ENCODE measurements at regions not wholly inside any gene's neighbourhood (a gene's known extent, or its start where the extent isn't known, plus 50 kb on each side); places are given as distances from the start of the nearest gene placed in this dataset.
"Not testable (repeated sequence)": the region's sequence is repeated elsewhere in the genome, so short reads cannot be mapped to it uniquely, and the experiment has no call there.

GRCh38 chr13:24997367-24997967, 98.5 kb upstream of the PABPC3 start:
- DNase-seq = peak; percentile 46

DNA sequence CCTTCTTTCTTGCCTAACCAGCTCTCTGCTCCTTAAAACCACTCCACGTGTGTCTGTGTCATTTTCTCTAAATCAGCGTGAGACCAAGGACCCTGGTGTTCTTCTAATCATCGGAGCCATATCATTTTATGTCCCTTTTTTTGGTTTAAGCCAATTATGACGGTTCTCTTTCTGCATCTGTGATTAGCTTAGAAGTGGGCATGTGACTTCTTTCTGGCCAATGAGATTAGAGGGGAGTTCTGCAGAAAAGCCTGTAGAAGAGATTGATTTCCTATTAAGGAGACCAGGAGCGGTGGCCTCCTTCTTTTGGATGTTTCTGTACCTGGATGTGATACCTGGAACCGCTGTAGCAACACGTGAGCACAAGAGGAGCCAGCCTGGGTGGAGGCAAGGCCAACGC, 97.5 kb upstream of the PABPC3 start:
- no peak for DNase-seq

- DNase-seq = no peak
Observed at GRCh38 chr13:25001476-25002206, 94.3 kb upstream of the PABPC3 start.

GRCh38 chr13:25002311-25002710, 93.6 kb upstream of the PABPC3 start:
- not testable (repeated sequence) for DNase-seq

DNA sequence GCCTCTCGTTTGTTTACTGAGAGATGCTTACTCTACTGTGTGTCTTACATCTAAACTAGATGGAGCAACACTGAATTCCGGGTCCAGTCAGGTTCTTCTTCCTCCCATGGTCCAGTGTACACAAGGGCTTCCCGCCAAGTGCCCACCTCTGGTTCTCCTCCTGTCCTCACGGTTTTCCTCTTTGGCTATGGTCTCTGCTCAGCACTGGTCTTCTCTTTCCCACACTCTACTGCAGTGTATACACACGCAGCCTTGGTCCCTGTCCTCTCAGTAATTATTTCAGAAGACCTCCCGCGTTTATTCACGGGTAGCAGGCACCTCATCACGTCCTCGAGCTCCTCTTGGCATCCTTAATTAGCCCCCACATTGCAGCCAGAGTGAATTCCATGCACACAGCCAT, 91.4 kb upstream of the PABPC3 start:
- not testable (repeated sequence) for DNase-seq

DNA sequence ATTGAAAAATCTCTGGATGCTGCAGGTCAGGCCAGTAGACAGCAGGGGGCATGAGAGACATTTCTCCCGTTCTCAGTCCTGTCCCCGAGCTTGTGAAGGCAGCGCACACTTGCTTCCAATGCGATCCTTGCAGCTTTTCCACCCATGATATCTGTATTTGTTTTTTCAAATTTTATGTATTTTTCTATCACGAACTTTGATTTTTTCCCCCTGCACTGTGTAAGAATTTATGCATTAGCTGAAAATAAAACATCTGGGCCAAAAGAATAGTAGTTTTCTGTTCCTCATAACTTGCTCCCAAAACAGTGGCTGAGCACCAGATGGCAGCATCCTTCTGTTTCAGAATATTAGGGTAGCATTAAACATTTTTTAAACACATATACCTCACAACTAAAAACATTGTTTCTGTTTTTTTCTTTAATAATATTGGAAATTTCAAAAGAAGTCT, 90.9 kb upstream of the PABPC3 start:
- not testable (repeated sequence) for DNase-seq

DNA sequence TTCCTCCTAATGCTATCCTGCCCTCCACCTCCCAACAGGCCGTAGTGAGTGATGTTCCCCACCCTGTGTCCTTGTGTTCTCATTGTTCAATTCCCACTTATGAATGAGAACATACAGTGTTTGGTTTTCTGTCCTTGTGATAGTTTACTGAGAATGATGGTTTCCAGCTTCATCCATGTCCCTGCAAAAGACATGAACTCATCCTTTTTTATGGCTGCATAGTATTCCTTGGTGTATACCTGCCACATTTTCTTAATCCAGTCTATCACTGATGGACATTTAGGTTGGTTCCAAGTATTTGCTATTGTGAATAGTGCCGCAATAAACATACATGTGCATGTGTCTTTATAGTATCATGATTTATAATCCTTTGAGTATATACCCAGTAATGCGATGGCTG, 88.5 kb upstream of the PABPC3 start:
- not testable (repeated sequence) for DNase-seq

DNA sequence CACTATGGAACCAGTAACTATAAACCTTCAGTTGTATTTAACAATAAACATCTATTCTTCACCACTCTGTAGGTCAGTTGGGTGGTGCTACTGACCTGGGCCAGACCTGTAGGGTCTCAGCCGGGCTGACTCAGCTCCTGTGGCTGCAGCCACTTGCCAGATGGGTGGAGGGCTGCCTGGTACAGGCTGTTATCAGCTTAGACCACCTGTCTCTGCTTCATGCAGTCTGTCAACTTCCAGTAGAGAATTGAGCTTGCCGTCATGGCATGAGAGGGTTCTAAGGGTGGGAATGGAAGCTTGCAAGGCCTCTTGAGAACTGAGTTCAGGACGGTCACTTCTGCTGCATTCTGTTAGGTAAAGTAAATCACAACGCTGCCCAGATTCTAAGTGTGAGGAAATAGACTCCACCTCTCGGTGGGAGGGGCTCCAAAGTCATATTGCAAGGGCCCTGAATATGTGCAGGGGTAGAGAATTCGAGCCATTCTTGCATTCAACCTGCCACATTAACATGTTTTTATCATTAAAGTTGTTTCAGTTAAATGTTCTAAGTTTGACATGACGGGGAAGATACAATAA, 81.5 kb upstream of the PABPC3 start:
- not testable (repeated sequence) for DNase-seq

DNA sequence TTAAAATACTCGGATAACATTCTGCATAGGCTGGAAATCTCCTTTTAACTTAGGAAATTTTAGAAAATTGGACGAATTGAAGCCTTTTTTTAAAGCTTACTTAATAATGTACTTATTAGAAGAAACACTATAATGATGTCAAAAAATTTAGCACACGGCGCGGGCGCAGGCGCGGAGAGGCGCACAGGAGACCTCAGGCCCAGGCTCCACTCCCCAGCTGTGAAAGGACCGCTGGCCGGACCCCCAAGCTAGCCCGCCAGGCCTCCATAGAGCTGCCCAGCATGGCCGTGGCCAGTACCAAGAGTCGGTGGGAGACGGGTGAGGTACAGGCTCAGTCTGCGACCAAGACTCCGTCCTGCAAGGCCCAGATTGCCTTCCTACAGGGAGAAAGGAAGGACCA, 78.8 kb upstream of the PABPC3 start:
- DNase-seq = not testable (repeated sequence)

GRCh38 chr13:25017808-25018728, 77.9 kb upstream of the PABPC3 start:
- DNase-seq = peak; percentile 78

DNA sequence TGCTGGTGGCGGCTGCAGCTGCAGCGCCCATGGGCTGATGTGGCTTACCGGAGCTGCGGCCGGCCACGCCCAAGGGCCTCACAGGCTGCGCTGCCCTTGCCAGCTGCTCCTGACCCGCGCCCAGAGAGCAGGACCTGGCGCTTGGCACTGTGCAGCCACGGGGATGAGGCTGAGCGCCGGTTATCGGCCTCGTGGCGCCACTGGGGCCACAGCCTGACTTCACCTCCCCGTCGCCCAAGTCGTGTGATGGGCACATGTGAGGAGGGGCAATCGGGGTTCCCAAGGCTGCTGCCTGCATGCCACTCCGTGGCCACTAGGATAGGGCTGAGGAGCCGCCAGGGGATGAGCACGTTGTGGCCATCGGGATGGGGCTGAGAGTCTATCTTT, 77.2 kb upstream of the PABPC3 start:
- no peak for DNase-seq

GRCh38 chr13:25019741-25020140, 76.2 kb upstream of the PABPC3 start:
- DNase-seq = not testable (repeated sequence)

DNA sequence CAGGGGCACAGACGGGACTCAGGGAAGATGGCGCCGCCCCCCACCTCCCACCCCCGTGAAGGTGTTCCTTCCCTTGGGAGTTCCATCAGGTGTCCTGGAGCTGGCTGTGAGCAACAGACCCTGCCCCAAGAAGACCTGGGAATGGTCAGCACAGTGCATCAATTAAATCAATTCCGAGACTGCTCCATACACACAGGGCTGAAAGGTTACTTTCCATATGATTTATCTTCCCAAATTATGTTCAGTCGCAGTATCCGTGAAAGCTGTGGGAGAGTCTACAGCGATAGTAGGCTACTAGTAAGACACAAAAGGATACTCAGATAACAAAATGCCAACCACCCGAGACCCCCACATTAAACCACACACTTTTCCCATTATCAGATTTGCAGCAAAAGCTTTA, 71.8 kb upstream of the PABPC3 start:
- no peak for DNase-seq

GRCh38 chr13:25032160-25032559, 63.8 kb upstream of the PABPC3 start:
- no peak for DNase-seq

GRCh38 chr13:25034173-25034572, 61.8 kb upstream of the PABPC3 start:
- DNase-seq = no peak

GRCh38 chr13:25037057-25037813, 58.7 kb upstream of the PABPC3 start:
- DNase-seq = peak; percentile 69

GRCh38 chr13:25042151-25042865, 53.6 kb upstream of the PABPC3 start:
- no peak for DNase-seq

DNA sequence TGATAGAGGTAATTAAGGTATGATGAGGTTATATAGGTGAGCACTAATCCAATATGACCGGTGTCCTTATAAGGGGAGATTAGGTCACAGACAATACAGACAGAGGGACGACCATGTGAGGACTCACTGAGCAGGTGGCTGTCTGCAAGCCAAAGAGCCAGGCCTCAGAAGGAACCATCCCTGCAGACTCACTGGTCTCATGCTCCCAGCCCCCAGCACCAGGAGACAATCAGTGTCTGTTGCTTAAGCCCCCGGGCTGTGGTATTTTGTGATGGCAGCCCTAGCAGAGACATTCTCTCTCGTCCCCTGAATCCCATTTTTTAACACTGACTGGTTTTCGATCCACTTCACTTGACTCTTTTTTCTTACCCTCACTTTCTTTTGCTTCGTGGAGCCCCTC, 51.9 kb upstream of the PABPC3 start:
- no peak for DNase-seq

Measured in activated CD4-positive, alpha-beta T cell treated with anti-CD3 and anti-CD28 coated beads, Interleukin-2, amount 50 U/mL, for 16 hours (primary cell).